22Rv1 (cell line): ENCODE measurements at regions not wholly inside any gene's neighbourhood (a gene's known extent, or its start where the extent isn't known, plus 50 kb on each side); places are given as distances from the start of the nearest gene placed in this dataset.

ENCODE experiments used
- H3K27ac ChIP-seq: fragments of 450-650 bp; 2 replicates; pipeline ENCODE4 v1.5.1; 2017
- CTCF ChIP-seq: fragments of 450-650 bp; IDR thresholded peaks from 2 replicates; pipeline ENCODE4 v1.5.1; 2017; ENCODE audit warnings: mild to moderate bottlenecking
- ZFX ChIP-seq: fragments of 450-650 bp; IDR thresholded peaks from 2 replicates; pipeline ENCODE4 v1.6.1; 2017; ENCODE audit warnings: antibody characterized with exemption, borderline replicate concordance

DNA sequence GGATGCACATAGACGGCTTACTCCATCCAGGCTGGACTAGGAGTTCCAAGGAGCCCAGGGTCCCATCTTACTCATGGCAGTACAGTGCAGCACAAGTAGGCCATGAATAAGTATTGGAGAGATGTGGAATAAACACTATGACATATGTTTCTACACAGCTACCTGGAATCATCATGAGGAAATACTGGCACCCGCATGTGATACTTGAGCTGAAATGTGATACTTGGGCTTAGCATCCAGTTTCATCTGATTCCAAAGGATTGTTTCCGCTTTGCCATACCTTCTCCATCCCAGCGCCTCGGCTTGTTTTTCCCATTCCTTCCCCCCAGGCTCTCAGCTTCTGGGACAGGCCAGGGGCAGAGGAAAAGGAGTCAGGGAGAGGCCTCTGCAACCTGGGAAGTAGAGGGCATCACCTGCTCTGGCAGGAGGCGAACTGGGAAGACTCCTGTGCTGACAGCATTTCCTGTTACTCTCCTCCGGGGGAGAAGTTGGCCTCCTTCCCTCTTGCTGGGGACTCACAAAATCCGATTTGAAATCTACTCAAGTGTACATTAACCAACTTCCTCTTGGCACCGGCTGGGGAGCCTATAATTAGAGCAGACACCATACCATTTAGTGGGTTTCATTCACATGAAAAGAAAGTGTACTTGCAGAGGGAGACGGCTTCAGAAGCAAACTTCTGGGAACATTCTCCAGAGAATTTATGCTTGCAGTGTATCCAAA, 187.8 kb downstream of the MIAT start:
- no peak overlapping the region for H3K27ac ChIP-seq
- no peak for TF ChIP-seq CTCF
- TF ChIP-seq ZFX, result no peak

GRCh38 chr22:26846076-26846475, 188.7 kb downstream of the MIAT start:
- no peak overlapping the region for H3K27ac ChIP-seq
- TF ChIP-seq CTCF (no peak), ZFX (no peak)

GRCh38 chr22:26846645-26847044, 189.3 kb downstream of the MIAT start:
- TF ChIP-seq CTCF (no peak), ZFX (no peak)

GRCh38 chr22:26847046-26847445, 189.7 kb downstream of the MIAT start:
- H3K27ac ChIP-seq, result no peak overlapping the region
- TF ChIP-seq CTCF, result no peak
- TF ChIP-seq ZFX, result no peak

More at GRCh38 chr22:26846645-26847044, 189.3 kb downstream of the MIAT start:
- no peak overlapping the region for H3K27ac ChIP-seq

GRCh38 chr22:26847816-26848215, 190.4 kb downstream of the MIAT start:
- no peak for TF ChIP-seq ZFX
- TF ChIP-seq CTCF, result no peak
- no peak overlapping the region for H3K27ac ChIP-seq

- TF ChIP-seq ZFX (no peak), CTCF (no peak)
Observed at GRCh38 chr22:26848244-26848920, 191.0 kb downstream of the MIAT start.

GRCh38 chr22:26849575-26849974, 192.2 kb downstream of the MIAT start:
- TF ChIP-seq CTCF (no peak), ZFX (no peak)
- H3K27ac ChIP-seq, result no peak overlapping the region

More at GRCh38 chr22:26848244-26848920, 191.0 kb downstream of the MIAT start:
- H3K27ac ChIP-seq, result no peak overlapping the region
